Adrenal gland (tissue), 5 donors: ENCODE measurements at regions not wholly inside any gene's neighbourhood (a gene's known extent, or its start where the extent isn't known, plus 50 kb on each side); places are given as distances from the start of the nearest gene placed in this dataset.

Source experiments
- CTCF ChIP-seq, 6 experiments: fragments of 450-650 bp in 4 of 6; fragments of 200-600 bp in 2 of 6; sonication (generic) in 1 of 6; IDR thresholded peaks; 1 replicate in 5 of 6; 2 replicates in 1 of 6; pipeline versions ENCODE4 v1.5.1 to v1.8.0; 2016 to 2021; ENCODE audit warnings: antibody characterized with exemption in 6 of 6, mild to moderate bottlenecking in 2 of 6, moderate library complexity in 1 of 6
- POLR2A ChIP-seq, 2 donors: fragments of 450-650 bp; IDR thresholded peaks; one replicate each; pipeline ENCODE4 v1.6.1; 2017; ENCODE audit warnings: antibody characterized with exemption in 2 of 2, mild to moderate bottlenecking in 2 of 2, moderate library complexity in 1 of 2
- donor health status: DM: no; HTN: no; CAD: no.

DNA sequence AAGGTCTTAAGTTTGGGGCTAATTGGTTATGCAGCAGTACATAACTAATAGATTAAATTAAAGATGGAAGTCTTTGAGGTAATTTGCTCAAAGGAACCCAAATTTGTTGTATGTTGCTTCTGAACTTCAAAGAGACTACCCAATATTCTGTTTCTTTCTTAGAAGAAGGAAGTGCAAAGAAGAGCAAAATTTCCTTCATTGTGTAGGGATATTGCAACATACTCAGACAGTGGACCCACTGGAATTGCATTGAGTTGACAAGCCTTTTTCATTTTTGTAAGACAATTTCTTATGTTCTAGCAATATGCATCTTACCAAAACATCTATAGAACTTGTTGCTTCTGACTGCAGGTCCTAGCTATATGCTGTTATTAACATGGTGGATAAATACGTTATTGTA, 527.8 kb downstream of the SH2D4B start:
- TF ChIP-seq CTCF (IDR thresholded peaks at IDR 0.05) (no peak), POLR2A (IDR thresholded peaks at IDR 0.05) (no peak)
